Embryonic facial prominence (tissue), 1 donor: ENCODE measurements at regions not wholly inside any gene's neighbourhood (a gene's known extent, or its start where the extent isn't known, plus 50 kb on each side); places are given as distances from the start of the nearest gene placed in this dataset.
A peak's percentile ranks its signal among the peaks of the same experiment; 100 is the strongest.

ENCODE experiments used
- DNase-seq: peaks from one replicate; pipeline ENCODE4 v3.0.0-alpha.2; 2016; ENCODE audit errors: extremely low spot score

- no peak for DNase-seq
These were observed 1450.7 kb upstream of the TENM3 start for GRCh38 chr4:180792541-180792940.

- no peak for DNase-seq
These were observed 1448.9 kb upstream of the TENM3 start for GRCh38 chr4:180794333-180794732.

- no peak for DNase-seq
These were observed 1445.1 kb upstream of the TENM3 start for GRCh38 chr4:180798036-180798577.

GRCh38 chr4:180799798-180800197, 1443.4 kb upstream of the TENM3 start:
- DNase-seq, result no peak

- DNase-seq, result no peak
These were observed 1438.1 kb upstream of the TENM3 start for GRCh38 chr4:180805101-180805500.

- no peak for DNase-seq
These were observed 1434.3 kb upstream of the TENM3 start for GRCh38 chr4:180808862-180809261.

GRCh38 chr4:180809439-180809838, 1433.8 kb upstream of the TENM3 start:
- no peak for DNase-seq

- no peak for DNase-seq
These were observed 1432.6 kb upstream of the TENM3 start for GRCh38 chr4:180810581-180810980.

- DNase-seq, result no peak
These were observed 1431.6 kb upstream of the TENM3 start for GRCh38 chr4:180811556-180811955.

- DNase-seq, result no peak
These were observed 1430.4 kb upstream of the TENM3 start for GRCh38 chr4:180812783-180813182.

GRCh38 chr4:180814875-180815417, 1428.3 kb upstream of the TENM3 start:
- no peak for DNase-seq

- no peak for DNase-seq
These were observed 1425.7 kb upstream of the TENM3 start for GRCh38 chr4:180817529-180817928.

GRCh38 chr4:180823108-180823507, 1420.1 kb upstream of the TENM3 start:
- DNase-seq, result no peak

- no peak for DNase-seq
These were observed 1415.8 kb upstream of the TENM3 start for GRCh38 chr4:180827232-180828009.

- DNase-seq, result peak; percentile 69
These were observed 1414.7 kb upstream of the TENM3 start for GRCh38 chr4:180828455-180829018.

GRCh38 chr4:180832073-180832472, 1411.1 kb upstream of the TENM3 start:
- no peak for DNase-seq

GRCh38 chr4:180840142-180840541, 1403.1 kb upstream of the TENM3 start:
- DNase-seq, result no peak

GRCh38 chr4:180850318-180850940, 1392.8 kb upstream of the TENM3 start:
- DNase-seq, result no peak

GRCh38 chr4:180852738-180853137, 1390.5 kb upstream of the TENM3 start:
- no peak for DNase-seq

GRCh38 chr4:180855184-180855583, 1388.0 kb upstream of the TENM3 start:
- no peak for DNase-seq

GRCh38 chr4:180860089-180860720, 1383.0 kb upstream of the TENM3 start:
- no peak for DNase-seq

- no peak for DNase-seq
These were observed 1381.6 kb upstream of the TENM3 start for GRCh38 chr4:180861651-180862050.
